Mesendoderm (in vitro differentiated cells): ENCODE measurements at regions not wholly inside any gene's neighbourhood (a gene's known extent, or its start where the extent isn't known, plus 50 kb on each side); places are given as distances from the start of the nearest gene placed in this dataset.
"Not testable (repeated sequence)": the region's sequence is repeated elsewhere in the genome, so short reads cannot be mapped to it uniquely, and the experiment has no call there.

ENCODE experiments used
- DNase-seq: peaks from one replicate; pipeline ENCODE4 v3.0.0; 2013
- H2AK5ac ChIP-seq: 2 replicates; pipeline ENCODE4 v1.6.1; 2013; ENCODE audit warnings: low read length, inconsistent platforms
- H2BK120ac ChIP-seq: 2 replicates; pipeline ENCODE4 v1.6.1; 2013; ENCODE audit warnings: low read depth, mild to moderate bottlenecking, low read length, moderate library complexity, mixed read lengths
- H2BK15ac ChIP-seq: replicated peaks from 2 replicates; pipeline ENCODE4 v1.6.1; 2013; ENCODE audit warnings: low read depth, mild to moderate bottlenecking, moderate library complexity
- H2BK5ac ChIP-seq: 2 replicates; pipeline ENCODE4 v1.6.1; 2013; ENCODE audit warnings: low read length, inconsistent platforms
- H3K18ac ChIP-seq: 2 replicates; pipeline ENCODE4 v1.6.1; 2013; ENCODE audit warnings: mild to moderate bottlenecking, low read length, mixed read lengths
- H3K23ac ChIP-seq: one replicate; pipeline ENCODE4 v1.6.1; 2013; ENCODE audit warnings: low read length
- H3K27ac ChIP-seq: 2 replicates; pipeline ENCODE4 v1.5.1; 2013; ENCODE audit warnings: low read depth, mild to moderate bottlenecking, inconsistent platforms, low read length, moderate library complexity
- H3K27me3 ChIP-seq: 2 replicates; pipeline ENCODE4 v1.6.1; 2013; ENCODE audit warnings: low read length, control low read depth, mild to moderate bottlenecking, inconsistent platforms; ENCODE audit not compliant: insufficient read depth, poor library complexity
- H3K36me3 ChIP-seq: 2 replicates; pipeline ENCODE4 v1.6.1; 2013; ENCODE audit warnings: low read length, inconsistent platforms; ENCODE audit not compliant: control insufficient read depth, insufficient read depth
- H3K4ac ChIP-seq: one replicate; pipeline ENCODE4 v1.6.1; 2013; ENCODE audit warnings: low read depth, mild to moderate bottlenecking, low read length, moderate library complexity
- H3K4me1 ChIP-seq: 2 replicates; pipeline ENCODE4 v1.6.1; 2013; ENCODE audit warnings: low read depth, low read length, inconsistent platforms; ENCODE audit not compliant: control insufficient read depth
- H3K4me2 ChIP-seq: 2 replicates; pipeline ENCODE4 v1.6.1; 2013; ENCODE audit warnings: low read length
- H3K4me3 ChIP-seq: 2 replicates; pipeline ENCODE4 v1.5.1; 2013; ENCODE audit warnings: mild to moderate bottlenecking, low read length
- H3K56ac ChIP-seq: one replicate; pipeline ENCODE4 v1.6.1; 2013; ENCODE audit warnings: low read length
- H3K79me1 ChIP-seq: 2 replicates; pipeline ENCODE4 v1.6.1; 2013; ENCODE audit warnings: low read length, inconsistent platforms
- H3K79me2 ChIP-seq: 2 replicates; pipeline ENCODE4 v1.6.1; 2013; ENCODE audit warnings: mild to moderate bottlenecking, low read length; ENCODE audit not compliant: control insufficient read depth, insufficient read depth
- H3K9ac ChIP-seq: 2 replicates; pipeline ENCODE4 v1.6.1; 2013; ENCODE audit warnings: low read length, inconsistent platforms
- H4K5ac ChIP-seq: one replicate; pipeline ENCODE4 v1.6.1; 2013; ENCODE audit warnings: low read length
- H4K8ac ChIP-seq: one replicate; pipeline ENCODE4 v1.6.1; 2013; ENCODE audit warnings: low read depth, mild to moderate bottlenecking, control low read depth, low read length, moderate library complexity
- WGBS: extraction: QIAGEN DNeasy Blood & Tissue Kit; methylation state at CpG from one replicate; pipeline ENCODE4 v1.1.7; 2013; ENCODE audit warnings: low lambda C conversion rate, missing lambda C conversion rate; ENCODE audit not compliant: insufficient coverage; ENCODE audit errors: extremely low coverage; 5-methylcytosine and 5-hydroxymethylcytosine counted together

DNA sequence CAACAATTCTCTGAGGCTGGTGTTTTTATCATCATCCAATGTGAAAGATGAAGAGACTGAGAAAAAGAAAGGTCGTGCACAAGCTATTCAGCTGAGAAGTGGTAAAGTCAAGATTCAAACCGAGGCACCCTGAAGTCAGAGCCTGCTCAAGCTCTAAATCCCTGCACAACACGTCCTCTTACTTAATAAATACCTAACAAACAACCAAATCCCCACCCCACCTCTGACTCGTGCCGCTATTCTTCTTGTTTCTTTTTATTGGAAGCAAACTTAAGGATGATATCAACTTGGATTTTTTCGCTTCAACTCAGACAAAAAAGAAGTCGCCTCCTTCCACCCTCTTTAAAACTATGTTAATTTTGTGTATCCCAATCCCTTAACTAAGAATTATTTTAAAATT is 140.2 kb downstream of the CEP120 start:
- Histone ChIP-seq H2BK120ac (no peak overlapping the region), H4K5ac (no peak overlapping the region), H2BK15ac (no peak overlapping the region), H3K36me3 (no peaks in the 10 kb centered on the region), H3K79me2 (no peaks in the 10 kb centered on the region), H3K18ac (no peak overlapping the region), H3K4ac (no peak overlapping the region), H3K56ac (no peak overlapping the region), H3K27ac (no peak overlapping the region), H3K23ac (no peak overlapping the region), H3K27me3 (no peaks in the 10 kb centered on the region), H2BK5ac (no peak overlapping the region), H3K4me2 (no peak overlapping the region), H3K79me1 (no peaks in the 10 kb centered on the region), H3K4me3 (no peak overlapping the region), H3K4me1 (no peaks in the 10 kb centered on the region), H4K8ac (no peak overlapping the region), H3K9ac (no peak overlapping the region), H2AK5ac (no peak overlapping the region)
- no CpG with 5 or more reads among the region's 7 CpGs for WGBS
- DNase-seq, result no peak

DNA sequence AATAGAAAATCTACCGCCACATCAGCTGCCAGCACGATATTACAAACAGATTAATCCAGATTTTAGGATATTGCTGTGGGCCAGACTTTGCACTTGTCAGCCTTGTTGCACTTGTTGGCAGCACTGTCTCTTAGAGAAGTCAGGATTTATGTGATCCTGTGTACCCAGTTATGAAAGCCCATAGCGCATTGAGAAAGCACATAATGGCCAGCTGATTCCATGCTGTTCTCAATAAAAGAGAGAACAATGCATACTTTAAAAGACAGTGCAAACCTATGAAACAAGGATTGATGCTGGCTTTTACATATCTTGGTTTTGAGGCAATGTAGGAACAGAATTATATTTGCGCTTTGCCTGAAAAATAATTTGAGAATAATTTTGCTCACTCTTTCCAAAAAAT is 140.8 kb downstream of the CEP120 start:
- Histone ChIP-seq H2AK5ac (no peak overlapping the region), H3K18ac (no peak overlapping the region), H3K27ac (no peak overlapping the region), H3K27me3 (no peaks in the 10 kb centered on the region), H3K36me3 (no peaks in the 10 kb centered on the region), H4K5ac (no peak overlapping the region), H3K23ac (no peak overlapping the region), H3K4me3 (no peak overlapping the region), H3K79me1 (no peaks in the 10 kb centered on the region), H4K8ac (no peak overlapping the region), H3K56ac (no peak overlapping the region), H2BK15ac (no peak overlapping the region), H3K4ac (no peak overlapping the region), H2BK5ac (no peak overlapping the region), H3K9ac (no peak overlapping the region), H3K79me2 (no peaks in the 10 kb centered on the region), H2BK120ac (no peak overlapping the region), H3K4me1 (no peaks in the 10 kb centered on the region), H3K4me2 (no peak overlapping the region)
- no CpG with 5 or more reads among the region's 4 CpGs for WGBS
- no peak for DNase-seq

GRCh38 chr5:123280854-123281253 is 142.3 kb downstream of the CEP120 start:
- WGBS, result no CpG with 5 or more reads among the region's 2 CpGs
- H2AK5ac ChIP-seq, H3K56ac ChIP-seq: not testable (repeated sequence)

GRCh38 chr5:123279136-123279535 is 144.1 kb downstream of the CEP120 start:
- Histone ChIP-seq H2BK120ac (no peak overlapping the region), H3K79me2 (no peaks in the 10 kb centered on the region), H4K5ac (no peak overlapping the region), H3K23ac (no peak overlapping the region), H3K4me1 (no peaks in the 10 kb centered on the region), H3K27me3 (no peaks in the 10 kb centered on the region), H3K27ac (no peak overlapping the region), H3K4me3 (no peak overlapping the region), H2BK15ac (no peak overlapping the region), H3K79me1 (no peaks in the 10 kb centered on the region), H2BK5ac (no peak overlapping the region), H3K4ac (no peak overlapping the region), H3K18ac (no peak overlapping the region), H2AK5ac (no peak overlapping the region), H4K8ac (no peak overlapping the region), H3K56ac (no peak overlapping the region), H3K4me2 (no peak overlapping the region), H3K9ac (no peak overlapping the region), H3K36me3 (no peaks in the 10 kb centered on the region)
- WGBS, result no CpG with 5 or more reads among the region's 3 CpGs
- no peak for DNase-seq

More at GRCh38 chr5:123280854-123281253, 142.3 kb downstream of the CEP120 start:
- H3K23ac ChIP-seq, H3K79me2 ChIP-seq, H4K5ac ChIP-seq, DNase-seq, H3K18ac ChIP-seq, H3K4me1 ChIP-seq, H4K8ac ChIP-seq, H3K4me3 ChIP-seq, H3K27me3 ChIP-seq, H2BK5ac ChIP-seq, H3K36me3 ChIP-seq, H3K4me2 ChIP-seq, H3K4ac ChIP-seq, H3K9ac ChIP-seq, H2BK15ac ChIP-seq, H2BK120ac ChIP-seq, H3K79me1 ChIP-seq, H3K27ac ChIP-seq: not testable (repeated sequence)

DNA sequence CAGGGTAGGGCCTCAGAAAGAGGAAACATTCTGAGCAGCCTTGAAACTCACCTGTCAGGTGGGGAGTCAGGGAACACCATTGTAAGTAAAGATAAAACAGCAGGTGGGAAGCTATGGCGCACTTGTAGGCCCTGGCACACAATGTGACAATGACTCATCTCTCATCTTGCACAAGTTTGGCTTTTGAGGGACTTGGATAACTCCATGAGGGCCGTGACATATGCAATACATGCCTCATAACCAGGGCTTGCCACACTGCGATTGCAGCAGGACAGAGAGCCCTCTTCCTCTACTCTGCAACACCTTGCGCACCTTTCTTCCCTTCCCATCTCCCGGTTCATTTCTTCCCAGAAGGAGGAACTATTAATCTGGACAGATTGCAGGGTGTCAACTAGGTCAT is 144.9 kb downstream of the CEP120 start:
- WGBS, result no CpG with 5 or more reads among the region's 5 CpGs
- no peak overlapping the region for H2BK5ac ChIP-seq
- H2AK5ac ChIP-seq, result no peak overlapping the region
- no peak overlapping the region for H3K4ac ChIP-seq
- H3K56ac ChIP-seq, result no peak overlapping the region
- no peaks in the 10 kb centered on the region for H3K27me3 ChIP-seq
- no peak overlapping the region for H3K4me2 ChIP-seq
- no peak overlapping the region for H4K5ac ChIP-seq
- DNase-seq, result peak; percentile 14
- H3K4me3 ChIP-seq, result no peak overlapping the region
- no peak overlapping the region for H4K8ac ChIP-seq
- H2BK120ac ChIP-seq, result no peak overlapping the region
- no peak overlapping the region for H2BK15ac ChIP-seq
- H3K79me1 ChIP-seq, result no peaks in the 10 kb centered on the region
- H3K4me1 ChIP-seq, result no peaks in the 10 kb centered on the region
- H3K23ac ChIP-seq, result no peak overlapping the region
- no peaks in the 10 kb centered on the region for H3K79me2 ChIP-seq
- H3K18ac ChIP-seq, result no peak overlapping the region
- H3K9ac ChIP-seq, result no peak overlapping the region
- no peak overlapping the region for H3K27ac ChIP-seq
- H3K36me3 ChIP-seq, result no peaks in the 10 kb centered on the region

DNA sequence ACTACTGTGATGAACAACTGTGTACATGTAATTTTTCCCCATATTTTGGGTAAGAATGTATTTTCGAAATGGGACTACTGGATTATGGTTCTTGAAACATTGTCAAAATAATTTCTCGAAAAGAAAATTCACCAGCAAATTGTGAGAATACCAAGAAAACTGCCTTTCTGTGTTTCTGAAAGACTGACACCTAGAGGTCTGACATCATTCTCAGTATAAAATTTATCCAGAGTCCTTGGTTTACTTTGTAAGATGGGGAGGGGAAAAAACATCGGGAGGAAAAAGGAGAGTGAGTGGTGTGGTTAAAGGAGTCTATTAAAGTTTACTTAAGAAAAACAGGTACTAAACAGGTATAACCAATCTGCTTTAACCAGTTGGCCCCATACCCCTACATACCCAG is 149.2 kb downstream of the CEP120 start:
- no CpG with 5 or more reads among the region's 3 CpGs for WGBS

More for the DNA sequence above, 149.2 kb downstream of the CEP120 start:
- Histone ChIP-seq H3K4me2 (no peak overlapping the region), H3K9ac (no peak overlapping the region), H2BK5ac (no peak overlapping the region), H3K79me1 (no peaks in the 10 kb centered on the region), H2AK5ac (no peak overlapping the region), H3K27ac (no peak overlapping the region), H3K4me1 (no peaks in the 10 kb centered on the region), H3K56ac (no peak overlapping the region), H3K79me2 (no peaks in the 10 kb centered on the region), H2BK120ac (no peak overlapping the region), H3K18ac (no peak overlapping the region), H4K5ac (no peak overlapping the region), H3K36me3 (no peaks in the 10 kb centered on the region), H3K27me3 (no peaks in the 10 kb centered on the region), H4K8ac (no peak overlapping the region), H3K23ac (no peak overlapping the region), H3K4me3 (no peak overlapping the region), H2BK15ac (no peak overlapping the region), H3K4ac (no peak overlapping the region)
- no peak for DNase-seq
